MM.1S (cell line): ENCODE measurements at regions not wholly inside any gene's neighbourhood (a gene's known extent, or its start where the extent isn't known, plus 50 kb on each side); places are given as distances from the start of the nearest gene placed in this dataset.

Experiments used
- DNase-seq: peaks from one replicate; pipeline ENCODE4 v3.0.0-alpha.2; 2015
- H2AFZ ChIP-seq: fragments of 300-600 bp; sonication (generic); 2 replicates; pipeline ENCODE4 v1.6.0; 2016; ENCODE audit warnings: antibody characterized with exemption, low read length
- H3F3A ChIP-seq: fragments of 300-600 bp; sonication (generic); 2 replicates; pipeline ENCODE4 v1.6.1; 2016; ENCODE audit warnings: mild to moderate bottlenecking, antibody characterized with exemption, low read length, moderate library complexity, mixed read lengths; ENCODE audit not compliant: insufficient read depth
- H3K27ac ChIP-seq: fragments of 300-600 bp; sonication (generic); 2 replicates; pipeline ENCODE4 v1.5.1; 2016; ENCODE audit warnings: mild to moderate bottlenecking, low read length
- H3K27me3 ChIP-seq: fragments of 300-600 bp; sonication (generic); replicated peaks from 2 replicates; pipeline ENCODE4 v1.6.0; 2016; ENCODE audit warnings: low read length; ENCODE audit not compliant: insufficient read depth
- H3K36me3 ChIP-seq: fragments of 300-600 bp; sonication (generic); replicated peaks from 2 replicates; pipeline ENCODE4 v1.6.1; 2016; ENCODE audit warnings: mild to moderate bottlenecking, low read length, mixed read lengths; ENCODE audit not compliant: insufficient read depth
- H3K4me1 ChIP-seq: fragments of 300-600 bp; sonication (generic); 2 replicates; pipeline ENCODE4 v1.6.1; 2016; ENCODE audit warnings: low read length, mixed read lengths
- H3K4me2 ChIP-seq: fragments of 300-600 bp; sonication (generic); 2 replicates; pipeline ENCODE4 v1.6.0; 2016; ENCODE audit warnings: low read depth, low read length
- H3K4me3 ChIP-seq: fragments of 300-600 bp; sonication (generic); 2 replicates; pipeline ENCODE4 v1.5.1; 2016; ENCODE audit warnings: low read length, mixed read lengths
- H3K79me2 ChIP-seq: fragments of 300-600 bp; sonication (generic); 2 replicates; pipeline ENCODE4 v1.6.1; 2016; ENCODE audit warnings: mixed run types, low read length, mixed read lengths
- H3K9ac ChIP-seq: fragments of 300-600 bp; sonication (generic); 2 replicates; pipeline ENCODE4 v1.6.1; 2016; ENCODE audit warnings: low read length, mixed read lengths
- H3K9me2 ChIP-seq: fragments of 300-600 bp; sonication (generic); replicated peaks from 2 replicates; pipeline ENCODE4 v1.6.1; 2016; ENCODE audit warnings: mild to moderate bottlenecking, low read length, mixed read lengths; ENCODE audit not compliant: insufficient read depth
- H3K9me3 ChIP-seq: fragments of 300-600 bp; sonication (generic); replicated peaks from 2 replicates; pipeline ENCODE4 v1.6.1; 2016; ENCODE audit warnings: mild to moderate bottlenecking, low read length, mixed read lengths; ENCODE audit not compliant: insufficient read depth
- H4K20me1 ChIP-seq: fragments of 300-600 bp; sonication (generic); 2 replicates; pipeline ENCODE4 v1.6.1; 2016; ENCODE audit warnings: mild to moderate bottlenecking, low read length, moderate library complexity, mixed read lengths; ENCODE audit not compliant: insufficient read depth
- CTCF ChIP-seq: fragments of 300-600 bp; sonication (generic); IDR thresholded peaks from 2 replicates; pipeline ENCODE4 v1.5.1; 2016; ENCODE audit warnings: antibody characterized with exemption, low read length, mixed read lengths
- EZH2 ChIP-seq: fragments of 300-600 bp; sonication (generic); optimal IDR thresholded peaks from 2 replicates; pipeline ENCODE3; 2017; ENCODE audit warnings: low read depth, mild to moderate bottlenecking, antibody characterized with exemption, low read length, mixed read lengths
- EZH2phosphoT487 ChIP-seq: fragments of 300-600 bp; sonication (generic); IDR thresholded peaks from 2 replicates; pipeline ENCODE4 v1.6.1; 2018; ENCODE audit warnings: antibody characterized with exemption, low read length

- no peak overlapping the region for H3K4me3 ChIP-seq
- H4K20me1 ChIP-seq: no peaks in the 10 kb centered on the region
- no peaks in the 10 kb centered on the region for H3K9me2 ChIP-seq
- H3K27me3 ChIP-seq: peaks cover 8% of the 10 kb centered on the region; the same call in 1 of the 2 replicates
- no peak for DNase-seq
- no peak overlapping the region for H3K4me2 ChIP-seq
- no peaks in the 10 kb centered on the region for H3K4me1 ChIP-seq
- no peak overlapping the region for H3K9ac ChIP-seq
- TF ChIP-seq EZH2: no peak
- no peak for TF ChIP-seq CTCF
- no peak for TF ChIP-seq EZH2phosphoT487
- no peaks in the 10 kb centered on the region for H3F3A ChIP-seq
- no peaks in the 10 kb centered on the region for H3K79me2 ChIP-seq
- no peaks in the 10 kb centered on the region for H3K36me3 ChIP-seq
- no peak overlapping the region for H2AFZ ChIP-seq
- no peaks in the 10 kb centered on the region for H3K9me3 ChIP-seq
- no peak overlapping the region for H3K27ac ChIP-seq
These were observed 75.8 kb upstream of the HOXC13 start for GRCh38 chr12:53862831-53863230.

GRCh38 chr12:53866727-53867126 is 71.9 kb upstream of the HOXC13 start:
- no peaks in the 10 kb centered on the region for H3F3A ChIP-seq
- H3K36me3 ChIP-seq: no peaks in the 10 kb centered on the region
- H3K27ac ChIP-seq: no peak overlapping the region
- no peaks in the 10 kb centered on the region for H3K4me1 ChIP-seq
- peaks cover 40% of the 10 kb centered on the region for H3K27me3 ChIP-seq
- H4K20me1 ChIP-seq: no peaks in the 10 kb centered on the region
- H3K9ac ChIP-seq: no peak overlapping the region
- no peak overlapping the region for H3K4me3 ChIP-seq
- H2AFZ ChIP-seq: no peak overlapping the region
- H3K4me2 ChIP-seq: no peak overlapping the region
- no peaks in the 10 kb centered on the region for H3K79me2 ChIP-seq
- no peak for TF ChIP-seq EZH2
- no peak for TF ChIP-seq EZH2phosphoT487
- TF ChIP-seq CTCF: no peak
- no peak for DNase-seq
- H3K9me2 ChIP-seq: no peaks in the 10 kb centered on the region
- H3K9me3 ChIP-seq: no peaks in the 10 kb centered on the region

- Histone ChIP-seq H3K79me2 (no peaks in the 10 kb centered on the region), H3K36me3 (no peaks in the 10 kb centered on the region), H3K4me2 (no peak overlapping the region), H3K9me2 (no peaks in the 10 kb centered on the region), H3K4me1 (no peaks in the 10 kb centered on the region; the same call in 1 of the 2 replicates), H3K9ac (no peak overlapping the region), H3K4me3 (no peak overlapping the region), H4K20me1 (no peaks in the 10 kb centered on the region), H3K27ac (no peak overlapping the region), H3K27me3 (peaks cover 46% of the 10 kb centered on the region), H3F3A (no peaks in the 10 kb centered on the region), H2AFZ (no peak overlapping the region), H3K9me3 (no peaks in the 10 kb centered on the region)
- TF ChIP-seq EZH2phosphoT487 (no peak), CTCF (no peak), EZH2 (no peak)
- no peak for DNase-seq
These were observed 71.2 kb upstream of the HOXC13 start for GRCh38 chr12:53867216-53868012.
